Heart right ventricle (tissue), 16 donors: ENCODE measurements at regions not wholly inside any gene's neighbourhood (a gene's known extent, or its start where the extent isn't known, plus 50 kb on each side); places are given as distances from the start of the nearest gene placed in this dataset.
A peak's percentile ranks its signal among the peaks of the same experiment; 100 is the strongest.

Experiments
- ATAC-seq, 8 donors: fragments of 200-7000 bp; cut with Tn5 transposase; one replicate each; pipeline ENCODE4 v1.9.1; 2020; ENCODE audit warnings: mild to moderate bottlenecking in 8 of 8, moderate library complexity in 8 of 8, moderate number of reproducible peaks in 1 of 8
- DNase-seq, 2 donors: peaks; one replicate each; pipeline ENCODE4 v3.0.0-alpha.2; 2020
- H3K27ac ChIP-seq, 10 donors: fragments of 200-600 bp; sonication (generic) in 2 of 10; one replicate each; pipeline versions ENCODE4 v1.5.0 to v1.8.0; 2020 to 2022; ENCODE audit warnings: mild to moderate bottlenecking in 3 of 10
- H3K27me3 ChIP-seq, 7 donors: fragments of 200-600 bp; one replicate each; pipeline ENCODE4 v1.8.0; 2021 to 2022; ENCODE audit warnings: mild to moderate bottlenecking in 2 of 7
- H3K36me3 ChIP-seq, 9 donors: fragments of 200-600 bp; sonication (generic) in 1 of 9; one replicate each; pipeline versions ENCODE4 v1.5.0 to v1.8.0; 2020 to 2022; ENCODE audit warnings: mild to moderate bottlenecking in 2 of 9
- H3K4me1 ChIP-seq, 9 donors: fragments of 200-600 bp; sonication (generic) in 1 of 9; one replicate each; pipeline versions ENCODE4 v1.5.0 to v1.8.0; 2020 to 2022; ENCODE audit warnings: mild to moderate bottlenecking in 4 of 9
- H3K4me3 ChIP-seq, 10 donors: fragments of 200-600 bp; sonication (generic) in 2 of 10; one replicate each; pipeline versions ENCODE4 v1.5.0 to v1.8.0; 2020 to 2022; ENCODE audit warnings: mild to moderate bottlenecking in 7 of 10, moderate library complexity in 2 of 10
- H3K9me3 ChIP-seq, 11 donors: fragments of 200-600 bp in 10 of 11; sonication (generic) in 2 of 11; one replicate each; pipeline versions ENCODE4 v1.5.0 to v1.8.0; 2013 to 2022; ENCODE audit warnings: mild to moderate bottlenecking in 2 of 11, control low read depth in 1 of 11, moderate library complexity in 1 of 11
- WGBS, 2 donors: extraction: QIAGEN DNeasy Blood & Tissue Kit; methylation state at CpG; one replicate each; pipeline ENCODE4 v1.1.7; 2013; ENCODE audit warnings: inconsistent platforms in 1 of 2; 5-methylcytosine and 5-hydroxymethylcytosine counted together
- intact Hi-C, 10 donors: fragments of 100-400 bp; cut with DNase I; formaldehyde crosslinking; loops; one replicate each; pipeline versions ENCODE4 v1.11.1 to v1.14.2; 2022
- TF ChIP-seq, protein P1 (sequence below), 9 donors: fragments of 200-600 bp; sonication (generic) in 2 of 9; IDR thresholded peaks; one replicate each; pipeline versions ENCODE4 v1.5.0 to v1.8.0; 2021 to 2022; ENCODE audit warnings: antibody characterized with exemption in 9 of 9, mild to moderate bottlenecking in 5 of 9, moderate library complexity in 1 of 9
- donor health status: Arrhythmogenic right ventricular cardiomyopathy.
- donor health status: ischemic (EF 13 %, LVEDD 7.1; RV severe dilation, severe dysfunction).
- donor health status: healthy with polysubstance abuse.
- donor health status: DM: no; HTN: yes; CAD: no.
- donor health status: DM: no; HTN: no; CAD: no.
- donor health status: ischemic (EF 25% LVEDD 6.9; RV normal size, moderate dysfunction).
- donor health status: ischemic (EF 25% LVEDD 5.7; RV mildly dilated, moderate dysfunction).
- donor health status: healthy.
- donor health status: DM: yes; HTN: yes; CAD: no.
- donor health status: Ischemic cardiomyopathy.
- donor health status: ischemic (EF 35%, LVEDD 5.7; RV mildly dilated, moderate dysfunction).
- donor health status: nonischemic (EF 11% LVEDD 7.7; RV severe dilation, severe dysfunction).
- donor health status: DM: yes; HTN: yes; CAD: no.
- donor health status: PGD.
- donor health status: ischemic (EF 29% LVEDD 5.4; RV normal size, mild dysfunction).
- donor health status: nonischemic (EF 23%, LVEDD 6.1; RV moderate dilation, normal function).

DNA sequence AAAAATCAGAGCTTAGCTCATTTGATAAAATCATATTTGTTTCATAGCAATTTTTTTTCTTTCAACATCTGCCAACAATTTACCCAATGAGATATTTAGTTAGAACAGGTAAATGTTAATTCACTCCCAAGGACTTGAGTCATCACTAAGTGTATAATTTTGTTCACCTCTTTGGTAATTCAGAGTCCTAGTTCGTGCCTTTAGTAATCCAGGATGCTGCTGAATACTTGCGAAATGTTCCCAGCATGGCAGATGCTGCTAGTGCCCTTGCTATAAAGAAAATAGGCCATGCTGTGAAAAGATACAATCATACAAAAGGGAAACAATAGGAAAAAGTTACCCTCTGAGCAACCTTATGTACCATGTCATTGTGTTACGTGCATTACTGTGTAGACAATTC is 210.5 kb downstream of the CSNK1G3 start:
- TF ChIP-seq, protein P1, sequence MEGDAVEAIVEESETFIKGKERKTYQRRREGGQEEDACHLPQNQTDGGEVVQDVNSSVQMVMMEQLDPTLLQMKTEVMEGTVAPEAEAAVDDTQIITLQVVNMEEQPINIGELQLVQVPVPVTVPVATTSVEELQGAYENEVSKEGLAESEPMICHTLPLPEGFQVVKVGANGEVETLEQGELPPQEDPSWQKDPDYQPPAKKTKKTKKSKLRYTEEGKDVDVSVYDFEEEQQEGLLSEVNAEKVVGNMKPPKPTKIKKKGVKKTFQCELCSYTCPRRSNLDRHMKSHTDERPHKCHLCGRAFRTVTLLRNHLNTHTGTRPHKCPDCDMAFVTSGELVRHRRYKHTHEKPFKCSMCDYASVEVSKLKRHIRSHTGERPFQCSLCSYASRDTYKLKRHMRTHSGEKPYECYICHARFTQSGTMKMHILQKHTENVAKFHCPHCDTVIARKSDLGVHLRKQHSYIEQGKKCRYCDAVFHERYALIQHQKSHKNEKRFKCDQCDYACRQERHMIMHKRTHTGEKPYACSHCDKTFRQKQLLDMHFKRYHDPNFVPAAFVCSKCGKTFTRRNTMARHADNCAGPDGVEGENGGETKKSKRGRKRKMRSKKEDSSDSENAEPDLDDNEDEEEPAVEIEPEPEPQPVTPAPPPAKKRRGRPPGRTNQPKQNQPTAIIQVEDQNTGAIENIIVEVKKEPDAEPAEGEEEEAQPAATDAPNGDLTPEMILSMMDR (IDR thresholded peaks at IDR 0.05) = no peak
- DNase-seq (no peak), ATAC-seq (no peak)
- intact Hi-C loops = no loop called here
- H3K36me3 ChIP-seq = no peaks in the 10 kb centered on the region
- no peaks in the 10 kb centered on the region for H3K27me3 ChIP-seq
- WGBS, 2 donors = 66 to 80% methylated on average over 3 of the region's 3 CpGs
- peaks cover 0 to 14% (median 0%) of the 10 kb centered on the region in 11 donors for H3K9me3 ChIP-seq
- H3K27ac ChIP-seq = no peak overlapping the region
- peaks cover 0 to 4% (median 0%) of the 10 kb centered on the region in 9 donors for H3K4me1 ChIP-seq
- no peak overlapping the region for H3K4me3 ChIP-seq

DNA sequence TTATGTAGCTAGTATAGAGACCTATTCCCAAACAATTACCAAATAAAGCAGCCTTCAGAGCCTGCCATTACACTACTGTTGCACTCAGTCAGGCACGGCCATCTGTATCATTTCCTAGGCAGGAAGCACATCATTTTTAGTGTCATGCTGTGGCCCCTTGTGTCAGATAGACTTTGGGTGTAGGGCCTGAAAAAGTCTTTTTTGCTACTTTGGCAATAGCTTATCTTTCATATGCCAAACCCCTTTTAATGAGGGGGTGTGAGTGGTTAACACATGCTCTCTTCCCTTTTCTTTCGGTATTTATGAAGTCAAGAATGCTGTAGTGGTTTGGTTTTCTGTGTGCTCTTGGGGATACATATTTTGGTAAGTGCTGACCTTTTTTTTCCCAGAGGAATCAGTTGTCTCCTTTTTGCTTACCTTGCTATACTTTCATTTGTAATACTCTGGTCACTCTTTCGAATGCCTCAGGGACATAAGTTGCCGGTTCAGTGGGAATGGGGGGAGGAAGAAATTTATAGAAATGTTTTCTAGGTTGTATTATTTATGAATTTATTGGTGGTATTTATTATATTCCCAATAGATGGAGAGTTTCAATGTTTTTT is 209.8 kb downstream of the CSNK1G3 start:
- Histone ChIP-seq H3K4me1 (peaks cover 0 to 4% (median 0%) of the 10 kb centered on the region in 9 donors), H3K4me3 (no peak overlapping the region), H3K27me3 (no peaks in the 10 kb centered on the region), H3K36me3 (no peaks in the 10 kb centered on the region), H3K27ac (no peak overlapping the region), H3K9me3 (peaks cover 0 to 8% (median 0%) of the 10 kb centered on the region in 11 donors)
- intact Hi-C loops = no loop called here
- TF ChIP-seq, protein P1 (IDR thresholded peaks at IDR 0.05) = no peak
- whole genome bisulfite sequencing, 2 donors = 71 to 83% methylated on average over 4 of the region's 4 CpGs
- DNase-seq (no peak), ATAC-seq (peak in 1 of 8 donors; percentile 20)

DNA sequence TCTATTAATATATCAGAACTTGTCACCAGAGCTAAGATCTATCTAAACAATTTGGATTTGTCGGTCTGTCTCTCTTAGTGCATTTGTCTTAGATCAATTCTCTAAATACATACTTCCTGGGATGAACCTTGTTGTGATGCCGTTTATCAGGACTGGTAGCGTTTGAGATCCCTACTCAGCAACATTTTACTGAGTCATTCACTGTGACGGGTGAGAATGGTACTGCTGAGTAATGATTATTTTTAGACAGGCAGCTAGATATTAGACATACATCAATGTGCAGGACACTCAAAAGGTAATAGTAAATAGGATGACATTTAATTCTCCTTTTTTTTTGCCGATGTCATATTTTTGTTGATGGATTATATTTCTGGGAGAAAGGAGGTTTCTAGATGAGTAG is 209.0 kb downstream of the CSNK1G3 start:
- no peaks in the 10 kb centered on the region for H3K9me3 ChIP-seq
- H3K27me3 ChIP-seq = no peaks in the 10 kb centered on the region
- H3K4me3 ChIP-seq = no peak overlapping the region
- H3K4me1 ChIP-seq = peaks cover 0 to 4% (median 0%) of the 10 kb centered on the region in 9 donors
- WGBS, 2 donors = 74 to 75% methylated on average over 5 of the region's 5 CpGs
- intact Hi-C loops = no loop called here
- peak in 2 of 8 donors; percentile 70 to 72 for ATAC-seq
- no peak overlapping the region for H3K27ac ChIP-seq
- DNase-seq = no peak
- TF ChIP-seq, protein P1 (IDR thresholded peaks at IDR 0.05) = no peak
- no peaks in the 10 kb centered on the region for H3K36me3 ChIP-seq

DNA sequence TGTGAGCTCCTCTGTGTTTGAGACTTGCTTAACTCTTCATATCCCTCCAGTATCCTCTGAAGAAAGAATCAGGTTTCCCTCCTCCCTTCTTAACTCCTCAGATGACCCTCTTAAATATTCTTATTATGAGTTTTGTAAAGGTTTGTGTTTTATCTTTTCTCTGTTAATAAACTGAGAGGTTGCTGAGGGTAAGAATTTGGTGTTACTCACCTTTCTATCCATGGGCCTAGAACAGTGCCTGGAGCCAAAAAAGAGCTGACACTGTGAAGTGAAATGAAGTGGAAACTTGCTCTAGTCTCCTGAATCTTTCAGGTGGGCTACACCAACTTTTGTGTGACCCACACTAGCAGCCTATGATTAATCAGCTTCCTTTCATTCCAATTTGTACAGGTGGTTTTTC is 208.4 kb downstream of the CSNK1G3 start:
- Histone ChIP-seq H3K27ac (no peak overlapping the region), H3K27me3 (no peaks in the 10 kb centered on the region), H3K4me1 (peaks cover 0 to 4% (median 0%) of the 10 kb centered on the region in 9 donors), H3K36me3 (no peaks in the 10 kb centered on the region), H3K9me3 (no peaks in the 10 kb centered on the region), H3K4me3 (no peak overlapping the region)
- intact Hi-C loops = no loop called here
- no peak for ATAC-seq
- TF ChIP-seq, protein P1 (IDR thresholded peaks at IDR 0.05) = no peak
- no peak for DNase-seq
